Suppressor macrophage treated with lipopolysaccharide for 1 hour (primary cell): ENCODE measurements at regions not wholly inside any gene's neighbourhood (a gene's known extent, or its start where the extent isn't known, plus 50 kb on each side); places are given as distances from the start of the nearest gene placed in this dataset.
"Not testable (repeated sequence)": the region's sequence is repeated elsewhere in the genome, so short reads cannot be mapped to it uniquely, and the experiment has no call there.

ENCODE experiments used
- DNase-seq, 3 donors: peaks; one replicate each; pipeline ENCODE4 v3.0.0-alpha.2; 2020 to 2022

DNA sequence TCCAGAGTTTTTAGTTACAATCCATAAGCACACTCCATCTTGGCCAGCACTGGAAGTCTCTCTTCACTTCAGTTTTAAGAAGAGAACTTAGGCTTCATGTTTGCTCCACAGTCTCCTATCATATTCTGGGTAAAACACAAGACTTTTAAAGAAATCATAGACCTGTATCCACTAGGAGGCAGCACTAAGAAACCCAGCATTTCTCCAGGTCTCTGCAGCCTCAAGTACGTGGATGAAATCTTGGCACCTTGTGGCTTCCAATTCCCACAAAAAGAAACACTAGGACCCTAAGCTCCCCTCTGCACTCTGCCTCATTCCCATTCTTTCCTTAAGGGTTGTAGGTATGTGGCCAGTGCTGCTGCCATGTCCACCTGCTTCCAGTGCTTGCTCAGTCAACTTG is 367.3 kb upstream of the CASK start:
- no peak for DNase-seq

DNA sequence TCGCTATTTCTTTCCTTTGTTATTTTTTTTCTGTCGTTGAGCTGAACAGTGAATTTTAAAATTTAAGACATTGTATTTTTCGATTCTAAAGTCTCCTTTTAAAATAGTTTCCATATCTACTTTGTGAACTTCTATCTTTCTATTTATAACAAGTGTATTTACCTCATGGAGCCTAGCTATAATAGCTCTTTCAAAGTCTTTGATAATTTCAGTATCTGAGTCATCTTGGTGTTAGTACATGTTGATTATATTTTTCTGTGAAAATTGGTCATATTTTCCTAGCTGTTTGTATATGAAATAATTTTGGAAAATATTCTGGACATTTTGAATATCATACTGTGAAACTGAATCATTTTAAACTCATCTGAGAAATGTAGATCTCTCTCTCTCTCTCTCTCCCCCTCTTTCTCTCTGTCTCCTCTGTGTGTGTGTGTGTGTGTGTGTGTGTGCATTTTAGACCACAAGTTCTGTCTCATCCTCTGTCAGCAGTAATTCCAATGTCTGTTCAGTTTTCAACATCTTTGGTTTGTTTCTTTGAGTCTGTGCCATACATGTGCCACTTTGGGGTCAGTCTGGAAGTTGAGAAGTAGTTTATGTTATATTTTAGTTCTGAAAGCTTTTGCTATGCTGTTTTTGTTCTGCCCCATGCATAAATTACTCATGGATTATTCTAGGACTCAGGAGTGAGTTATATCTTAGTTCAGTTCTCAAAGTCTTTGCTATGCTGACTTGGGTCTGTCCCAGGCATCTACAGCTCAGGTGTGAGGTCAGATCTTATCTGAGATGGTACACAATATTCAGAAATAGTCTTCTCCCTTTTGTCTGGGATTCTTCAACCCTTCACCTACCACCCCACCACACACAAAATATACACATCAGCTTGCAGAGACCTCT is 366.4 kb upstream of the CASK start:
- no peak for DNase-seq

- DNase-seq: not testable (repeated sequence)
These were observed 362.3 kb upstream of the CASK start for GRCh38 chrX:42285681-42286080.

- DNase-seq: no peak
These were observed 353.8 kb upstream of the CASK start for GRCh38 chrX:42276982-42277690.

- no peak for DNase-seq
These were observed 350.8 kb upstream of the CASK start for GRCh38 chrX:42274151-42274550.

DNA sequence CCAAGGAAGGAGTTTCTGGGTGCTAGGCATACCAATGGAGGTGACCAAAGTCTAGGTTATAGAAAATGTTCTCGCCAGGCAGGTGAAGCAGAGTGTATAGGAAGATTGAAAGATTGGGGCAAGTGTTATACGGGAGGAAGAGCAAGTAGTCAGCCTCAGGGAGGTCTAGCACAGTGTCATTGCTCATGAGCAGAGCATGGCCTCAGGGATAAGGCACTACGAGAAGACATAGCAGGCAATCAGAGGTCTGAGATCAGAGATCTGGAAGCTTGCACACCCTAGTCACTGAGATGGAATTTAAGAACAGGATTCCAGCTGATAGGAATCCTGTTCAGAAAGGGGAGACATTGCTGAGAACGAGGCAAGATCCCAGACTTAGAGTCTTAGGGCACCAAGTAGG is 350.0 kb upstream of the CASK start:
- no peak for DNase-seq

DNA sequence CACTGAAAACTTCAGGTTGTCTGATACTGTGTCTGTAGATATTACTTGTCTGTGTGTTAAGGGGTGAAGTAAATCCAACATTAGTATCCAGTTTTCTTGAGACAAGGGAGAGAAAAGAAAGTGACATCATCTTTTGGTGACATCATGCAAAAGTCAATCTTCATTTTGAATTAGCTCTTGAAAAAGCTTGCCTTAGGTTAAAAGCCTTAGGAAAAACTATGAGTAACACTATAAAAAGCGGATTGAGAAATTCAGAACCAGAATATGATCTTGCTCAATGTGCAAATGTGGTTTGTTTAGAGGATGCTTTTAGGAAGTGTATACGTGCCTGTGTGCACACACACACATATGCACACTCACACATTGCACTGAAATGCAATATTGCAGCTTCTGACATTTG is 345.8 kb upstream of the CASK start:
- DNase-seq: no peak

DNA sequence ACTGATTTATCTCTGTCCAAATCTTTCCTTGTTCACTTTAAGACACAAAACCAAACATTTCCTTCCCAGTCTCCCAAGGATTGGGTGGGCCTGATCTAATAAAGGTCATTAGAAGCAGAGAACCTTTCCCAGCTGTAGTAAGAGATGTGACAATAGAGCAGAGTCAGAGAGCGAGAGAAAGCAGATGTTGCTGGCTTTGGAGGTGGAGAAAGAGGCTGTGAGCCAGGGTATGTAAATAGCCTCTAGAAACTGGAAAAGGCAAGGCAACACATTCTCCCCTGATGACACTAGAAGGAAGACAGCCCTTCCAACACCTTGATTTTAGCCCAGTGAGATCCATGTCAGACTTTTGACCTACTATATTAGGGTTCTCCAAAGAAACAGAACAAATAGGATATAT is 337.5 kb upstream of the CASK start:
- no peak for DNase-seq

DNA sequence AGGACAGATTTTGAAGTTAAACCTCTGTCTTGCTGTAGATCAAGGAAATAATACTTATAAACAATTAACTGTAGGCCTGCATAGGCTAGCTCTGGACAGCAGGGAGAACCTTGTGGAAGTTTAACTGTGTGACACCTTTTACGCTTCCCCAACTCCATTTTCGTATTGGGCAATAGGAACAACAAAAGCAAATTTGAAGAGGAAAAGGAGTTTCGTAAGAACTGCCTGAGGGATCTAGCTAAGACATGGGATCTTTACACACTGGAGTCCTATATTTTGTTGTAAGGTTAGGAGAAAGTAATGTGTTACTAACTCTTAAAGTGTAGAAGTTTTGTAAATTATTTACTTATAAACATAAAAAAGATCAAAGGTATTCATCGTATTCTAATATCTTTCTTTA is 324.9 kb upstream of the CASK start:
- no peak for DNase-seq

GRCh38 chrX:42247241-42247640 is 323.9 kb upstream of the CASK start:
- peak in 1 of 3 donors; percentile 1 for DNase-seq

DNA sequence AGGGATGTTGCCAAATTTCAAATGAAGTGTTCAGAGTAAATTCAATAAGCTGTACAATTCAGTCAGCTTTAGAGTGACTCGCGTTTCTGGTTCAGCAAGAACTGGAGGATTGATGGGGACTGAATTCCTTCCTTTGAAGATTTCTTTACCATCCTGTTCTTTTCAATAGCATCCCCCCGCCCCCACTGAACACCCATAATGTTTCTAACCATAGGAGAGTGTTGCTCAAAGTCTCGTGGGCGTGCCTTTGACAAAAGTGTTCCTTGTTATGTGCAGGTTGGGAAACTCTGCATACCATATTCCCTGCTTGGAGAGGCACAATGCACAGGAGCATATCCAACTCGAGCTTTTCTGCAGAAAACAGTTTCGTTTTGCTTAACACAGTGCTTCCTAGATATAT is 323.5 kb upstream of the CASK start:
- DNase-seq: no peak

DNA sequence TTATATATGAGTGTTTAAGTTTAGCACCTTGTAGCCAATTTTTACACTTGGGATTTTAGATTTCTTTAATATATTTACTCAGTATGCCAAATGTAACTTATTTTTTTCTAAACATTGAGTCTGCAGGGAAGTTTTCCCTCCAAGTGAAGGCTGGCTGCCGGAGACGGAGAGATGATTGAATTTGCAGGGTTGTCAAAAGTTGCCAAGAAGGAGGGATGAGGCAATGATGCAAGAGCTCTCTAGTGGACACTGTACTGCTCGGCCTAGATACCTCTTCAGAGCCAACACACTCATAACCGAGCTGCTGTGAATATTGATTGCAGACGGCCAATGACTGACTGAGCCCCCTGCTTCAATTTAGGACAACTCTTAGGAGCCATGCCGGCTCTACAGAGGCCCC is 318.6 kb upstream of the CASK start:
- no peak for DNase-seq

- no peak for DNase-seq
These were observed 318.1 kb upstream of the CASK start for GRCh38 chrX:42241421-42241820.

GRCh38 chrX:42237956-42238355 is 314.6 kb upstream of the CASK start:
- no peak for DNase-seq

DNA sequence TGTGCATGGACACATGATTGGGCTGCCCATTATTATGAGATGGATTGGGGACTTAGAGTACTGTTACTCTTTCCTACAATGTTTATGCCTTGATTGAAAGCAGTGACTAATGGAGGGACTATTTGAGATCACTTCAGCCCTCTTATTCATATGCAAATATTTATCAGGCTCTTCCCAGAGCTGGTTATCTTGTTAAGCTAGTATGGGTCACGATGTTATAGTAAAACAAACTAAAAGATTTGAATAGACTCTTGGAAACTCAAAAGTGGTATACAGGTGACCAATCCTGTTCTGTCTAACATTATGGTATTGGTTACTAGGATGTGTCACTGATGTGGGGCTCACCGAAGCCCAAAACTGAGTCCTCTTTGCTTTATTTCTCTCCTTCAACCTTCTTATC is 306.2 kb upstream of the CASK start:
- no peak for DNase-seq

- DNase-seq: no peak
These were observed 297.3 kb upstream of the CASK start for GRCh38 chrX:42220666-42221065.

GRCh38 chrX:42220083-42220482 is 296.7 kb upstream of the CASK start:
- no peak for DNase-seq

GRCh38 chrX:42219231-42219630 is 295.9 kb upstream of the CASK start:
- DNase-seq: no peak

GRCh38 chrX:42195506-42195905 is 272.2 kb upstream of the CASK start:
- DNase-seq: no peak

DNA sequence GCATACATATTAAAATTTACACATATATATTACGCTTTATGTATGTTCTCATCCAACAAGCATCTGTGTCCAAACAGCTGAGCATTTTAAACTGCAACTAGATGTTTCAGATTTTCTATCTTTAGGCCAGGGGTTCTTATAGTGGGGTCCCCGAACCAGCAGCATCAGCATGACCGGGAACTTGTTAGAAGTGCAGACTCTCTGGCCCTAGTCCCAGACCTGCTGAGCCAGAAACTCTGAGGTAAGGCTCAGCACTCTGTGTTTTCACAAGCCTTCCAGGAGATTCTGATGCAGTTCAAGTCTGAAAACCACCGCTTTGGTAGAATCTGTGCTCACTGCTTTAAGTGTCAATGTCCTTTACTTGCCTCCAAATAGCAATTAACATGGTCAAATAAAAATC is 266.2 kb upstream of the CASK start:
- no peak for DNase-seq

DNA sequence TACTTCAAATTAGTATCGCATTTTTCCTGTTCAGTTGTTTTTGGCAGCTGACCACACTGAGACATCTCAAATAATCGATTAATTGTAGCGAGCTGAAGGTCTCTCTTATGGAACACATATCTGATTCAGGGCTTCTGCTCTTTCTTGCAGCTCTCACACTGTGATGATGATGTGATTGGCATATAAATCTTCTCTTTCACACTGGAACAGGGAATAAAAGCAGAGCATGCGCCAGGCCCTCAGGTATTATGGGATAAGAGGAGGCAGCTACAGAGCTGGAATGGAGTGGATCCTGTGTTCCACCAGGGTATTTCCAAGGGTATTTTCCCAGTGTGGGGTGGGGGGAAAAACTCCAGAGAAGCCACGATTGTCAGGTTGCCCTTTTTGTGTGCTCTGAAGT is 265.4 kb upstream of the CASK start:
- DNase-seq: no peak

GRCh38 chrX:42176789-42177188 is 253.4 kb upstream of the CASK start:
- DNase-seq: no peak

DNA sequence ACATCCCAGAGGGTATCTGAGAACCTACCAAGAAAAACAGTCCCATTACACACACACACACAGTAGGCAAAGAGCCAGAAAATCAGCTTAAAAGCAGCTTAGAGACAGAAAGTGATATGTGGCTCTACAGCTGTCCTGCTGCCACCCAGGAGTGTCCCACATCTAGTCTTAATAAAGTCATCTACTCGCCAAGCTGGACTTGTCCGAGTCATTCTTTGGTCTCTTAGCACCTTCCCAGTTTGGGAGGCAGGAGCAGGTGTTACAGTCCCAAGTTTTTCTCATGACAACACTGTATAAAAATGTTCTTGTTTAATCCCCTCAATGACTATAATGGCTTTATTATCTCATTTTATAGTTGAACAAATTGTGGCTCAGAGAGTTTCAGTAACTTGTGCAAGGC is 252.5 kb upstream of the CASK start:
- DNase-seq: no peak

DNA sequence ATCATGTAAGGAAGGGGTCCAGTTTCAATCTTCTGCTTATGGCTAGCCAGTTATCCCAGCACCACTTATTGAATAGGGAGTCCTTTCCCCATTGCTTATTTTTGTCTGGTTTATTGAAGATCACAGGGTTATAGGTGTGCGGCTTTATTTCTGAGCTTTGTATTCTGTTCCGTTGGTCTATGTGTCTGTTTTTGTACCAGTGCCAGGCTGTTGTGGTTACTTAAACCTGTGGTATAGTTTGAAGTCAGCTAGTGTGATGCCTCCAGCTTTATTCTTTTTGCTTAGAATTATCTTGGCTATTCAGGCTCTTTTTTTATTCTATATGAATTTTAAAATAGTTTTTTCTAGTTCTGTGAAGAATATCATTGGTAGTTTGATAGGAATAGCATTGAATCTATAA is 234.6 kb upstream of the CASK start:
- DNase-seq: not testable (repeated sequence)

- DNase-seq: no peak
These were observed 228.5 kb upstream of the CASK start for GRCh38 chrX:42151808-42152207.
